GM18868 (cell line): ENCODE measurements at regions not wholly inside any gene's neighbourhood (a gene's known extent, or its start where the extent isn't known, plus 50 kb on each side); places are given as distances from the start of the nearest gene placed in this dataset.
"Not testable (repeated sequence)": the region's sequence is repeated elsewhere in the genome, so short reads cannot be mapped to it uniquely, and the experiment has no call there.

ENCODE experiments used
- ATAC-seq: cut with Tn5 transposase; IDR thresholded peaks from one replicate; pipeline ENCODE4 v1.9.1; 2021; ENCODE audit warnings: mild to moderate bottlenecking, moderate library complexity; ENCODE audit not compliant: unreplicated experiment

- ATAC-seq = no peak
These were observed 118.9 kb downstream of the GATA3 start for GRCh38 chr10:8173243-8173865.

DNA sequence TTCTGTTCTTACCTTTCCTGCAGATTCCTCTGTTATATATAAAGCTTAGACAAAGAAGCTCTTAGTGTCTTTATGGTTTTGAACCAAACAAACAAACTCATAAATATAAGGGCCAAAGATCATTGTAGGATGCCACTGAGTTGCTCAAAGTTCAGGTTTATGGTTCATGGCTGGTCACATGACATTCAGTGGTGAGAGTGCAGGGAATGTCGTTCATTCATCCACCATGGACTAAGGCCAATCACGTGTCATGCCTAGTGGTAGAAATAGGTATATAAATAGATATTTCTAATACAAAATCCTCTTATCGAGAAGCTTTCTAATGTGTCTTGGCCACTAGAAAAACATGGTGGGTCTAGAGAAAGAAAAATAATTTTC is 119.4 kb downstream of the GATA3 start:
- ATAC-seq = no peak

GRCh38 chr10:8174762-8175161 is 120.3 kb downstream of the GATA3 start:
- ATAC-seq = no peak

DNA sequence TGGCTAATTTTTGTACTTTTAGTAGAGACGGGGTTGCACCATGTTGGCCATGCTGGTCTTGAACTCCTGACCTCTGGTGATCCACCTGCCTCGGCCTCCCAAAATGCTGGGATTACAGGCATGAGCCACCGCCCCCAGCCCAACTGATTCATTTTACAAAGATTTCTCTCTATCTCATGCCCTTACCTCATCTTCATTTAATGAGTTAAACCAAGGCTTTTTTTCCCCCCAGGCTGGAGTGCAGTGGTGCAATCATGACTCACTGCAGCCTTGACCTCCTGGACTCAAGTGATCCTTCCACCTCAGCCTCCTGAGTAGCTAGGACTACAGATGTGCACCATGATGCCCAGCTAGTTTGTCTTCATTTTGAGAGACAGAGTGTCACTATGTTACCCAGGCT is 123.0 kb downstream of the GATA3 start:
- not testable (repeated sequence) for ATAC-seq

- not testable (repeated sequence) for ATAC-seq
These were observed 125.3 kb downstream of the GATA3 start for GRCh38 chr10:8179773-8180172.

- ATAC-seq = no peak
These were observed 126.0 kb downstream of the GATA3 start for GRCh38 chr10:8180360-8181109.

DNA sequence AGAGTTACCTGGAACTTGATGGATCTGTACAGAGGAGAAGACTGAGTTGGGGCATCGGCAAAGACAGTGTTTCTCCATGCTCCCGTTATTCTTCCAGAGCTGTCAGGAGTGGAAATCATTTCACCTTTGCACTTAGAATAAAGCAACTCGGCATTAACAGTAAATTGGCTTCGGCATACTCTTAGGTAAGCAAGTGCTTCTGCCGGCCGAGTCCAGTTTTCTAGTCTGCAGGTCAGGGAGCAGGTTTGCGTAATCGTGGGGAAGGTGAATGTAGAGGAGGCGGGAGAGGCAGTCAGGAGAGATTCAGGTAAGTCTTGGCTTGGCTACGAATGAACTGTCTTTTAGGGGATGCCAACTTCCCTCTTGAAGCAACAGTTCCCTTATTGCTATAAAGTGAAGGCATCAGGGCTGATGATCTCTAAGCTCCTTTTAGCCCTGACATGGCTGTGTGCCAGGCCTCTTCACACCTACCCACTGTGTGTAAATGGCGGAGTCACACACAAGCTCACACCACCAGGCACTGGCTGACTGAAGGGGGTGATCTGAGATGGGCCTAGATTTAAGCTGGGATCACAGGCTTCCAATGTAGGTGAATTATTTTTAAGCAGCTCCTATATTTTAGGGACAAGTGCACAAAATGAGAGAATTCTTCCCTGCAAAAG is 127.1 kb downstream of the GATA3 start:
- no peak for ATAC-seq

DNA sequence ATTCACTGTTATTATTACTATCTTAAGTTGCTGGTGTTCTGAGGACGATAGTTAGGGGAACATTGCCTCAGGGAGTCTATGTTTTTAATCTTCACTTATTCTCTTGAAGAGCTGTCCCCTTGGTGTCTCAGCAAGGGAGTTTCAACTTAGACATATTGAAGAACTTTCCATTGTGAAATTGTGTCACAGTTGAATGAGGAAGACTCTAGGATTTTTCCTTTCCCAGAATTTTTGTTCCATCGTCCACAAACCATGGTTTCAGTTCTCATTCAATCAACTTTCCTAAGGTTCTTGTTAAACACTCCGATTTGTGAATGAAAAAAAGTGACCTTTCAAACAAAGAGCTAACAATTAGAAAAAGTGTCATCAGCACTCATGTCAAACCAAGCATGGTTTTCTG is 128.3 kb downstream of the GATA3 start:
- no peak for ATAC-seq

GRCh38 chr10:8183241-8183704 is 128.8 kb downstream of the GATA3 start:
- peak; percentile 97 for ATAC-seq

DNA sequence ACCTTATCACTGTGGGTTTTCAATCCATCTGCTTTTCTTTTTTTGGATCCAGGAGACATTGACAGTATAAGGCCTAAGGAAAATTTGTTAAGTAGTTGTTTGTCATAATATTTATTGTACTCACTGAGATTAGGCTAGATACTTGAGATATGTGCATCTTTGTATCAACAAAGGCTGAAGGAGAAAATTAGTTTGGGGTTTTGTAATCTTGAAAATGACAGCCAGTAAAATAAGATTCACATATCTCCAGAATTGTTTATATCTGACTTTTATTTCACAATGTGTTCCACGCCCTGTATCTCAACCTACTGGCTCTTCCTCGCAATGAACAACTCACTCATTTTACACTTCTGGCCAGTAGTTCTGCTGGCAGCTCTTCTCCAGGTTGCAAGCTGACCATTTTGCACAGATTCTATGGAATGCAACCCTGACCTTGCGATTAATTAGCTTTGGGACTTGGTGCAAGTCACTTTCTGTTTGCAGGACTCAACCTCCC is 132.7 kb downstream of the GATA3 start:
- no peak for ATAC-seq

- no peak for ATAC-seq
These were observed 135.0 kb downstream of the GATA3 start for GRCh38 chr10:8189458-8189857.

DNA sequence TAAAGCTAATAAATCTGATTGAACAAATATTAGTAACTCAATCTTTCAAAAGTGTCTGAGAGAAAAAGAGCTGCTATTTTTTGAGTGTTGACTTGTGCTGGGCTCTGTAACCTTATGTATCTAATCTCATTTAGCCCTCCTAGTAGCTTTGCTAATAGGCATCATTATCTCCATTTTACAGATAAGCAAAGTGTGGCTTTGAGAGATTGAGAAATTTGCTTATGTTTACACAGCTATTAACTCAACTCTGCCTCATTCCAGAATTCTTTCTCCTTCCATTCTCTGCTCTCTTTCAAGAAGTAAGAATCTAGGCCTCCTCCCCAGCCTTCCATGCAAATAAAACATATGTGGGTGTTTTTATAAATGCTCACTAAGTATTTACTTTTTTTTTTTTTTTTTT is 137.8 kb downstream of the GATA3 start:
- no peak for ATAC-seq

DNA sequence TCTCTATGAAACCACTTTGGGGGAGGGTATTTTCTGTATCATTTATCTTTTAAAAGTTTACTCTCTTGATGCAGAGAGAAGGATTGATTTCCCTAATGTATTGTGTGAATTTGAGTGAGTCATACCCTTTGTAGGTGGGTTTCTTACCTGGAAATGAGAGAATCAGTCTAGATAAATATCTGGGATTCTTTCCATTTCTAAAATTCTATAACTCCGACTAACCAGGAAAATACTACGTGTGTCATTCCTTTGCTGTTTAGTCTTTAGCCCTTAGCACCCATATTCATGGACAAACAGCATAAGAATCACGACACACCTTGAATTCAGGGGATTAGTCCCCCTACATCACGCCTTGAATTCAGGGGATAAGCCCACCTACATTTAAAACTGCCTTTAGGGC is 139.1 kb downstream of the GATA3 start:
- no peak for ATAC-seq

DNA sequence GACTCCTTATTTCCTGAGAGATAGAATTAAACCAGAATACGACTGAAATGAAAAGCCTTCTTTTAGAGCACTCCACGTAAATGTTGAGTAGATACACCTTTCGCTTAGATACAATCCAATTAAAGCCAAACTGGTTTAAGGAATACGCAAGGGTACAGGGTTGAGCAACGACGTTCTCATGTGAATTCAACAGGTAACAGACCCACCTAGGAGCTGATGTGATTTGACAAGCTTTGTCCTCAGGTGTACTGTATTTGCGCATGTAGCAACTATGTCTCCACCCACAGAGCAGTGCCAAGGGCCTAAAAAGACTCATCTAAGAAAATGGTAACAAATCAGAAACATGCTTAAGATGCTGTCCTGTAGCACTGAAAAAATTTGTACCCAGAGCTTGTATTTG is 139.6 kb downstream of the GATA3 start:
- no peak for ATAC-seq

GRCh38 chr10:8206882-8207281 is 152.4 kb downstream of the GATA3 start:
- no peak for ATAC-seq

DNA sequence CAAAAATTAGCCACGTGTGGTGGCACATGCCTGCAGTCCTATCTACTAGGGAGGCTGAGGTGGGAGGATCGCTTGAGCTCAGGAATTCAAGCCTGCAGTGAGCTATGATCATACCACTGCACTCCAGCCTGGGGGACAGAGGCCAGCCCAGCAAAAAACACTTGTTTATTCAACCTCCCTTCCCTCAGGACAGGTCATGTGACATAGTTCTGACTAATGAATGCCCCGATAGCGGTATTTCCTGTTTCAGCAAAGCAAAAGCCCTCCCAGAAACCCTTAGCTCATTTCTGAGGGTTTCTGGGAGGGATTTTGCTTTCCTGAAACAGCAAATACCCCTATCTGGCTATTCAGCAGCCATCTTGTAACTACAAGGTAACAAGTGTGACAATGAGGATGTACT is 157.1 kb downstream of the GATA3 start:
- ATAC-seq = no peak

DNA sequence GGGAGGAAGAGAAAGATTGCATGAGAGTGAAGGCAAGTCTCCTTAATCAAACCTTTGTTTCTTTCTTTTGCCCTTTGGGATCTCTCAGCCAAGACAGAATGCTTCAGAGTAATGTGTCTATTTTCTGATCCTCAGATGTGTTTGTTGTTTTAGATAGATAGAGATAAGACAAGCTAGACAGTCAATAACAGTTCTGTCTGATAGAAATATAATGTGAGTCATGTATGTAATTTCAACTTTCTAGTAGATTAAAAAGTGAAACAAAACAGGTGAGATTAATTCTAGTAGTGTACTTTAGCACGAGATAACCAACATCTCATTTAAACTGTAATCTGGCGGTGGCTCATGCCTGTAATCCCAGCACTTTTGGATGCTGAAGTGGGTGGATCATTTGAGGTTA is 159.2 kb downstream of the GATA3 start:
- ATAC-seq = no peak

DNA sequence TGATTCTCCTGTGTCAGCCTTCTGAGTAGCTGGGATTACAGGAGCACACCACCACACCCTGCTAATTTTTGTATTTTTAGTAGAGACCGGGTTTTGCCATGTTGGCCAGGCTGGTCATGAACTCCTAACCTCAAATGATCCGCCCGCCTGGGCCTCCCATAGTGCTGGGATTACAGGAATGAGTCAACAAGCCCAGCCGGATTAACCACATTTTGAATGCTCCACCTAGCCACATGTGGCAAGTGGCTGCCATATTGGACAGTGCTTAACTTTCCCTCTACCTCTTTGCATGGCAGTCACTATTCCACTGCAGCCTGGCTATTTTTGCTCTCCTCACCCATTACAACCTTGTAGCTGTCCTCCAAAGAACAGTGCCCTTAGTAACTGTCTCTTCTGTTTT is 160.1 kb downstream of the GATA3 start:
- no peak for ATAC-seq

GRCh38 chr10:8216893-8217292 is 162.4 kb downstream of the GATA3 start:
- no peak for ATAC-seq

GRCh38 chr10:8221451-8221850 is 167.0 kb downstream of the GATA3 start:
- ATAC-seq = no peak

- no peak for ATAC-seq
These were observed 170.1 kb downstream of the GATA3 start for GRCh38 chr10:8224591-8224990.

GRCh38 chr10:8225187-8225586 is 170.7 kb downstream of the GATA3 start:
- ATAC-seq = no peak
